PC-3 (cell line): ENCODE measurements at regions not wholly inside any gene's neighbourhood (a gene's known extent, or its start where the extent isn't known, plus 50 kb on each side); places are given as distances from the start of the nearest gene placed in this dataset.

ENCODE experiments used
- ATAC-seq: fragments of 200-7000 bp; cut with Tn5 transposase; 2 replicates; pipeline ENCODE4 v1.9.1; 2020; ENCODE audit warnings: mild to moderate bottlenecking, moderate library complexity
- BruUV-seq: library from RNA; stranded (reverse); fragments of 400-500 nt; replicated peaks from 2 replicates; lab custom pipeline; 2021; lab: Mats Ljungman, UMichigan
- CTCF ChIA-PET: fragments of 300-600 bp; sonication (Branson Sonifier 250); formaldehyde crosslinking; loops from one replicate; lab custom pipeline; 2022; ENCODE audit warnings: antibody characterized with exemption; lab: Charles Lee
- POLR2A ChIA-PET: fragments of 300-600 bp; sonication (Branson Sonifier 250); formaldehyde crosslinking; loops from one replicate; lab custom pipeline; 2022; ENCODE audit warnings: antibody characterized with exemption; ENCODE audit not compliant: unreplicated experiment; lab: Charles Lee
- DNase-seq: peaks from one replicate; pipeline ENCODE4 v3.0.0-alpha.2; 2015
- H2AFZ ChIP-seq: fragments of 300-600 bp; sonication (generic); 2 replicates; pipeline ENCODE4 v1.6.0; 2016; ENCODE audit warnings: antibody characterized with exemption, low read length
- H3F3A ChIP-seq: fragments of 300-600 bp; sonication (generic); one replicate; pipeline ENCODE4 v1.6.0; 2017; ENCODE audit warnings: antibody characterized with exemption, low read length, control low read depth, mild to moderate bottlenecking; ENCODE audit not compliant: unreplicated experiment
- H3K27ac ChIP-seq: fragments of 300-600 bp; sonication (generic); 2 replicates; pipeline ENCODE4 v1.5.1; 2016; ENCODE audit warnings: mild to moderate bottlenecking, low read length
- H3K27me3 ChIP-seq: fragments of 300-600 bp; sonication (generic); 2 replicates; pipeline ENCODE4 v1.6.1; 2016; ENCODE audit warnings: low read length, mixed read lengths
- H3K36me3 ChIP-seq: fragments of 300-600 bp; sonication (generic); 2 replicates; pipeline ENCODE4 v1.6.1; 2016; ENCODE audit warnings: low read depth, mixed run types, low read length, mixed read lengths
- H3K4me1 ChIP-seq: fragments of 300-600 bp; sonication (generic); 2 replicates; pipeline ENCODE4 v1.5.1; 2016; ENCODE audit warnings: low read length; ENCODE audit not compliant: insufficient read depth
- H3K4me2 ChIP-seq: fragments of 300-600 bp; sonication (generic); 2 replicates; pipeline ENCODE4 v1.6.0; 2016; ENCODE audit warnings: low read length
- H3K4me3 ChIP-seq: fragments of 300-600 bp; sonication (generic); 2 replicates; pipeline ENCODE4 v1.5.1; 2016; ENCODE audit warnings: mild to moderate bottlenecking, low read length, mixed read lengths
- H3K79me2 ChIP-seq: fragments of 300-600 bp; sonication (generic); 2 replicates; pipeline ENCODE4 v1.6.1; 2017; ENCODE audit warnings: low read length, mixed read lengths
- H3K9ac ChIP-seq: fragments of 300-600 bp; sonication (generic); 2 replicates; pipeline ENCODE4 v1.6.0; 2016; ENCODE audit warnings: mild to moderate bottlenecking, low read length
- H3K9me2 ChIP-seq: fragments of 300-600 bp; sonication (generic); replicated peaks from 2 replicates; pipeline ENCODE4 v1.6.1; 2016; ENCODE audit warnings: mixed run types, low read length, mixed read lengths
- H3K9me3 ChIP-seq: fragments of 300-600 bp; sonication (generic); 2 replicates; pipeline ENCODE4 v1.6.1; 2016; ENCODE audit warnings: low read length, mixed read lengths
- H4K20me1 ChIP-seq: fragments of 300-600 bp; sonication (generic); 2 replicates; pipeline ENCODE4 v1.6.1; 2016; ENCODE audit warnings: low read length, mixed read lengths
- CTCF ChIP-seq: fragments of 300-600 bp; sonication (generic); conservative IDR thresholded peaks from 2 replicates; pipeline ENCODE4 v1.5.1; 2017; ENCODE audit warnings: antibody characterized with exemption, low read depth, mild to moderate bottlenecking, low read length
- EZH2 ChIP-seq: fragments of 300-600 bp; sonication (generic); IDR thresholded peaks from one replicate; pipeline ENCODE4 v1.6.1; 2017; ENCODE audit warnings: antibody characterized with exemption, mild to moderate bottlenecking, low read length; ENCODE audit not compliant: unreplicated experiment
- EZH2phosphoT487 ChIP-seq: fragments of 300-600 bp; sonication (generic); IDR thresholded peaks from 2 replicates; pipeline ENCODE4 v1.6.1; 2018; ENCODE audit warnings: mild to moderate bottlenecking, antibody characterized with exemption, low read length, borderline replicate concordance
- intact Hi-C: fragments of 100-400 bp; cut with micrococcal nuclease; formaldehyde crosslinking; loops from 2 replicates; pipeline ENCODE4 v1.9.0; 2023

- intact Hi-C loops, result no loop called here
- Histone ChIP-seq H3K27ac (no peak overlapping the region), H4K20me1 (no peaks in the 10 kb centered on the region), H3K36me3 (no peaks in the 10 kb centered on the region), H3K4me2 (no peak overlapping the region), H3K9me2 (no peaks in the 10 kb centered on the region), H3K9me3 (no peaks in the 10 kb centered on the region), H3K27me3 (peaks cover 48% of the 10 kb centered on the region), H3K4me3 (no peak overlapping the region), H3K4me1 (no peaks in the 10 kb centered on the region), H3K9ac (no peak overlapping the region), H3K79me2 (no peaks in the 10 kb centered on the region), H3F3A (no peaks in the 10 kb centered on the region), H2AFZ (no peak overlapping the region)
- DNase-seq (no peak), ATAC-seq (no peak)
- BruUV-seq, result no TSS peak
- ChIA-PET CTCF (no interaction called here), POLR2A (no interaction called here)
- TF ChIP-seq EZH2phosphoT487 (no peak), EZH2 (no peak), CTCF (no peak)
Measured at GRCh38 chr11:119852741-119853140, 123.7 kb upstream of the NECTIN1 start.

- H3K79me2 ChIP-seq, result no peaks in the 10 kb centered on the region
- H3K4me2 ChIP-seq, result no peak overlapping the region
- intact Hi-C loops, result no loop called here
- no peak overlapping the region for H3K4me3 ChIP-seq
- peaks cover 46% of the 10 kb centered on the region for H3K27me3 ChIP-seq
- no TSS peak for BruUV-seq
- no peaks in the 10 kb centered on the region for H3K9me2 ChIP-seq
- DNase-seq (no peak), ATAC-seq (no peak)
- no peaks in the 10 kb centered on the region for H3K36me3 ChIP-seq
- no peaks in the 10 kb centered on the region; the same call in 1 of the 2 replicates for H3K9me3 ChIP-seq
- no peaks in the 10 kb centered on the region for H3K4me1 ChIP-seq
- POLR2A ChIA-PET, result interaction anchor here (0.5 kb wide), 1 partner anchor 1116 kb away, joined by 3 read pairs; no protein-coding TSS in a partner anchor
- no peak overlapping the region for H3K27ac ChIP-seq
- H2AFZ ChIP-seq, result no peak overlapping the region
- no peaks in the 10 kb centered on the region for H3F3A ChIP-seq
- H4K20me1 ChIP-seq, result no peaks in the 10 kb centered on the region
- no peak overlapping the region for H3K9ac ChIP-seq
- TF ChIP-seq EZH2phosphoT487, result no peak
- TF ChIP-seq CTCF, result no peak
- TF ChIP-seq EZH2, result no peak
- CTCF ChIA-PET, result no interaction called here
Measured at GRCh38 chr11:119850822-119851409, 121.9 kb upstream of the NECTIN1 start.

- BruUV-seq, result no TSS peak
- CTCF ChIA-PET, result no interaction called here
- H3K4me3 ChIP-seq, result no peak overlapping the region
Measured at GRCh38 chr11:119849872-119850271, 120.9 kb upstream of the NECTIN1 start.

More at GRCh38 chr11:119849872-119850271, 120.9 kb upstream of the NECTIN1 start:
- no peaks in the 10 kb centered on the region for H3K36me3 ChIP-seq
- H3K4me1 ChIP-seq, result no peaks in the 10 kb centered on the region
- H3K9me3 ChIP-seq, result no peaks in the 10 kb centered on the region; the same call in 1 of the 2 replicates
- H3K27me3 ChIP-seq, result peaks cover 46% of the 10 kb centered on the region
- DNase-seq (no peak), ATAC-seq (no peak)
- intact Hi-C loops, result no loop called here
- H3F3A ChIP-seq, result no peaks in the 10 kb centered on the region
- H3K9me2 ChIP-seq, result no peaks in the 10 kb centered on the region
- H3K27ac ChIP-seq, result no peak overlapping the region
- no peak overlapping the region for H3K4me2 ChIP-seq
- H3K9ac ChIP-seq, result no peak overlapping the region
- POLR2A ChIA-PET, result no interaction called here
- no peaks in the 10 kb centered on the region for H4K20me1 ChIP-seq
- H2AFZ ChIP-seq, result no peak overlapping the region
- TF ChIP-seq CTCF (no peak), EZH2 (no peak), EZH2phosphoT487 (no peak)
- H3K79me2 ChIP-seq, result no peaks in the 10 kb centered on the region
